HG03565 (cell line): ENCODE measurements at regions not wholly inside any gene's neighbourhood (a gene's known extent, or its start where the extent isn't known, plus 50 kb on each side); places are given as distances from the start of the nearest gene placed in this dataset.
A peak's percentile ranks its signal among the peaks of the same experiment; 100 is the strongest.

Experiments
- ATAC-seq: cut with Tn5 transposase; IDR thresholded peaks from one replicate; pipeline ENCODE4 v1.9.1; 2021; ENCODE audit warnings: mild to moderate bottlenecking, moderate library complexity; ENCODE audit not compliant: unreplicated experiment

GRCh38 chr6:16978686-16979085 lies 123.2 kb upstream of the STMND1 start:
- no peak for ATAC-seq

- no peak for ATAC-seq
These were observed 125.3 kb upstream of the STMND1 start for GRCh38 chr6:16976385-16977183.

GRCh38 chr6:16974704-16975359 lies 127.0 kb upstream of the STMND1 start:
- ATAC-seq: no peak

- no peak for ATAC-seq
These were observed 127.5 kb upstream of the STMND1 start for GRCh38 chr6:16974387-16974673.

GRCh38 chr6:16973545-16974386 lies 128.1 kb upstream of the STMND1 start:
- no peak for ATAC-seq

- ATAC-seq: no peak
These were observed 128.8 kb upstream of the STMND1 start for GRCh38 chr6:16973051-16973450.

GRCh38 chr6:16972535-16972934 lies 129.3 kb upstream of the STMND1 start:
- no peak for ATAC-seq

- ATAC-seq: no peak
These were observed 131.9 kb upstream of the STMND1 start for GRCh38 chr6:16969699-16970655.

- no peak for ATAC-seq
These were observed 133.7 kb upstream of the STMND1 start for GRCh38 chr6:16968101-16968500.

GRCh38 chr6:16967470-16967817 lies 134.4 kb upstream of the STMND1 start:
- no peak for ATAC-seq

- ATAC-seq: no peak
These were observed 134.9 kb upstream of the STMND1 start for GRCh38 chr6:16966791-16967469.

GRCh38 chr6:16965689-16966088 lies 136.2 kb upstream of the STMND1 start:
- no peak for ATAC-seq

- peak; percentile 69 for ATAC-seq
These were observed 137.0 kb upstream of the STMND1 start for GRCh38 chr6:16964553-16965499.

GRCh38 chr6:16961577-16961976 lies 140.3 kb upstream of the STMND1 start:
- no peak for ATAC-seq

GRCh38 chr6:16959789-16960188 lies 142.1 kb upstream of the STMND1 start:
- no peak for ATAC-seq

GRCh38 chr6:16956361-16956760 lies 145.5 kb upstream of the STMND1 start:
- no peak for ATAC-seq

- ATAC-seq: no peak
These were observed 146.0 kb upstream of the STMND1 start for GRCh38 chr6:16955899-16956298.

GRCh38 chr6:16953905-16954304 lies 147.9 kb upstream of the STMND1 start:
- ATAC-seq: no peak

GRCh38 chr6:16953446-16953845 lies 148.4 kb upstream of the STMND1 start:
- no peak for ATAC-seq
